ENCODE measurements at regions not wholly inside any gene's neighbourhood (a gene's known extent, or its start where the extent isn't known, plus 50 kb on each side); places are given as distances from the start of the nearest gene placed in this dataset.

DNA sequence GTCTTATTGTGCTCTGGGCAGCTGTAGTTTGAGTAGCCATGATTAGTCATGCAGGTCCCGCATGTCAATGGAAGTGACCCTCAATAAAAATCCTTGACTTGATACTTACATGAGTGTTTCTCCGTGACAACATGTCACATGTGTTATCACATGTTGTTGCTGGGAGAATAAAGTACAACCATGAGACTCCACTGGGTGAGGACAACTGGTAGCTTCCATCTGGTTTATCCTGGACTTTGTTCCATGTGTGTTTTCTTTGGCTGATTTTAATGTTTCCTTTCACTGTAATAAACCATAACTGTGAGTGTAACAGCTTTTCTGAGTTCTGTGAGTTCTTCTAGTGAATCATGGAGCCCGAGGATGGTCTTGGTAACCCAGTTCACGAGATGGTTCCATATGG lies 63.1 kb upstream of the NDN start:
- intact Hi-C loops (cut with DNase I): no loop called here
- DNase-seq: no peak

DNA sequence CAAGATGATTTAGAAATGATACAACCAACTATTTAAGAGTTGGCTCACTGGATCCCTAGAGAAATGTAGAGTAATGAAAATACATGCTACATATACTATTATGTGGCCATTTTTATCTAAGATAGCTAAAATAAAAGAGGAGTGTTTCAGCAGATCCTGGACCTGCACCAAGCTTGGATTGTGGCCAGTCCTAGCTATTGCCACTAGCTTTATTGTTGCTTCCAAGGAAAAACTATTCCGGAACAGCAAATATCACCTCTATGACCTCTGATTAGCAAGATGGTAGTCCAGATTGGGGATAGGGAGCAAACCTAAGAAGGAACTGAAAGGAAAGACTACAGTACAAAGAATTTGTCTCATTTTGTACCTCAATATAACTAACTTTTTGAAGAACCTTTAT lies 63.7 kb upstream of the NDN start:
- no peak overlapping the region for H3K4me3 ChIP-seq
- H3K36me3 ChIP-seq: no peaks in the 10 kb centered on the region
- H3K27ac ChIP-seq: no peak overlapping the region
- H3K9me3 ChIP-seq: no peaks in the 10 kb centered on the region
- H3K4me1 ChIP-seq: peaks cover 0 to 4% (median 0%) of the 10 kb centered on the region in 3 donors
- TF ChIP-seq, protein P1, sequence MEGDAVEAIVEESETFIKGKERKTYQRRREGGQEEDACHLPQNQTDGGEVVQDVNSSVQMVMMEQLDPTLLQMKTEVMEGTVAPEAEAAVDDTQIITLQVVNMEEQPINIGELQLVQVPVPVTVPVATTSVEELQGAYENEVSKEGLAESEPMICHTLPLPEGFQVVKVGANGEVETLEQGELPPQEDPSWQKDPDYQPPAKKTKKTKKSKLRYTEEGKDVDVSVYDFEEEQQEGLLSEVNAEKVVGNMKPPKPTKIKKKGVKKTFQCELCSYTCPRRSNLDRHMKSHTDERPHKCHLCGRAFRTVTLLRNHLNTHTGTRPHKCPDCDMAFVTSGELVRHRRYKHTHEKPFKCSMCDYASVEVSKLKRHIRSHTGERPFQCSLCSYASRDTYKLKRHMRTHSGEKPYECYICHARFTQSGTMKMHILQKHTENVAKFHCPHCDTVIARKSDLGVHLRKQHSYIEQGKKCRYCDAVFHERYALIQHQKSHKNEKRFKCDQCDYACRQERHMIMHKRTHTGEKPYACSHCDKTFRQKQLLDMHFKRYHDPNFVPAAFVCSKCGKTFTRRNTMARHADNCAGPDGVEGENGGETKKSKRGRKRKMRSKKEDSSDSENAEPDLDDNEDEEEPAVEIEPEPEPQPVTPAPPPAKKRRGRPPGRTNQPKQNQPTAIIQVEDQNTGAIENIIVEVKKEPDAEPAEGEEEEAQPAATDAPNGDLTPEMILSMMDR (IDR thresholded peaks at IDR 0.05): no peak
- intact Hi-C loops (cut with DNase I): no loop called here
- FAIRE-seq (no peak), DNase-seq (no peak), ATAC-seq (peak in 2 of 4 donors; percentile 14 to 29)
- no peaks in the 10 kb centered on the region for H3K27me3 ChIP-seq
- WGBS, 2 donors: 25% methylated on average over 1 of the region's 1 CpG

More for the DNA sequence above, 63.1 kb upstream of the NDN start:
- H3K9me3 ChIP-seq: no peaks in the 10 kb centered on the region
- H3K4me1 ChIP-seq: peaks cover 0 to 4% (median 0%) of the 10 kb centered on the region in 3 donors
- no peak overlapping the region for H3K27ac ChIP-seq
- no peaks in the 10 kb centered on the region for H3K27me3 ChIP-seq
- TF ChIP-seq, protein P1 (IDR thresholded peaks at IDR 0.05): no peak
- 43 to 54% methylated on average over 4 of the region's 4 CpGs for WGBS, 2 donors
- no peak overlapping the region for H3K4me3 ChIP-seq
- ATAC-seq (peak in 3 of 4 donors; percentile 34 to 66 (median 59)), FAIRE-seq (no peak)
- no peaks in the 10 kb centered on the region for H3K36me3 ChIP-seq

DNA sequence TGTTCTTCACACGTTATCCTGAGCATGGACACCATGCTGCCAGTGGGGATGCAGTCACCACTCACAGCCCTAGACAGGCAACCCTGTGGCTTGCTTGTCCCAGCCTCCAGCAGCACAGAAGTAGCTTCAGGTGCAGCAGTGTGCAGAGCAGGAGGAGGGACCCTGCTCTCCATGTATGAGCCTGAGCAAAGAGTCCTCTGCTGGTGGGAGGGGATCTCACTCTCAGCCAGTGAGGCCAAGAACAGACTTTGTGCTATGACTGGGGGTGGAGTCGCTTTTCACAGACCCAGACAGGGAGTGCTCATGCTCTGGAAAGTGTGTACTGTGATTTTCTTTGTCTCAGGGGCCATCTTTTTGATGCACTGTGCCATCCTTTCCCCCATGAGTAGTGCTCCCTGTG lies 66.1 kb upstream of the NDN start:
- Histone ChIP-seq H3K4me1 (peaks cover 0 to 4% (median 0%) of the 10 kb centered on the region in 3 donors), H3K27me3 (no peaks in the 10 kb centered on the region), H3K27ac (no peak overlapping the region), H3K4me3 (no peak overlapping the region), H3K9me3 (no peaks in the 10 kb centered on the region), H3K36me3 (no peaks in the 10 kb centered on the region)
- intact Hi-C loops (cut with DNase I): no loop called here
- DNase-seq (no peak), ATAC-seq (no peak), FAIRE-seq (no peak)
- 31 to 49% methylated on average over 2 of the region's 2 CpGs for WGBS, 2 donors
- TF ChIP-seq, protein P1 (IDR thresholded peaks at IDR 0.05): no peak

DNA sequence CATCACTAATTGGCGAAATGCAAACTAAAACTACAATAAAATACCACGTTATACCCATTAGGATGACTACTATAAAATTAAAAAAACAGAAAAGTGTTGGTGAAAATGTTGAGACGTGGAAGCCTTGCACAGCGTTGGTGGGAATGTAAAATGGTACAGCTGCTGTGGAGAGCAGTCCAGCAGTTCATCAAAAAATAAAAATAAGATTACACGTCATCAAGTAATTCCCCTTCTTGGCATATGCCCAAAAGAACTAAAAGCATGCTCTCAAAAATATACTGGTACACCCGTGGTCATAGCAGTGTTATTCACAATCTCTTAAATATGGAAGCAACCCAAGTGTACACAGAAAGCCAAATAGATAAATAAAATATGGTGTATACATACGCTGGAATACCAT lies 71.8 kb upstream of the NDN start:
- Histone ChIP-seq H3K9me3 (no peaks in the 10 kb centered on the region), H3K4me3 (no peak overlapping the region), H3K27ac (no peak overlapping the region), H3K27me3 (no peaks in the 10 kb centered on the region), H3K4me1 (no peaks in the 10 kb centered on the region), H3K36me3 (no peaks in the 10 kb centered on the region)
- no peak for ATAC-seq
- FAIRE-seq: no peak
- WGBS, 2 donors: 30 to 40% methylated on average over 7 of the region's 7 CpGs
- intact Hi-C loops (cut with DNase I): no loop called here
- DNase-seq: no peak
- TF ChIP-seq, protein P1 (IDR thresholded peaks at IDR 0.05): no peak

DNA sequence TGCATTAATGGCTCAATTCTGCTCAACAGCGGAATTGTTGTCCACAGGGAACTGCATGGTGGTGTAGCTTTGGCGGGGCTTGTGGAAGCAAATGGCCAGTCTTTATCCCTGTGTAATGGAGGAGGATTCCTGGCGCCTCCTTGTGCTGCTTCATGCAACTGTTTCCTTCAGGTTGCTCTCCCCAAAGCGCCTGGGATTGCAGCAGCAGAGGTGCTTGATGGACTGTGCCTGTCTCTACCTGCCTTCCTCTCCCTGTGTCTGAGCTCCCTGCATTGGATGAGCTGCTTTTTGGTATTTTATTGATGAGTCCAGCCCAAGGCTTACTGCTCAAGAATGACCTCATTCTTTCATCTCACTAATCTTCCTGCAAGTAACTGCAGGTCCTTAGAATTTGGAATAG lies 72.9 kb upstream of the NDN start:
- ATAC-seq (no peak), DNase-seq (no peak), FAIRE-seq (no peak)
- H3K4me1 ChIP-seq: no peaks in the 10 kb centered on the region
- H3K27ac ChIP-seq: no peak overlapping the region
- intact Hi-C loops (cut with DNase I): loop anchor here in 1 of 3 donors (10.0 kb wide), 1 partner anchor 65 kb away; no protein-coding TSS in a partner anchor
- 26 to 30% methylated on average over 4 of the region's 4 CpGs for WGBS, 2 donors
- no peak overlapping the region for H3K4me3 ChIP-seq
- no peaks in the 10 kb centered on the region for H3K27me3 ChIP-seq
- TF ChIP-seq, protein P1 (IDR thresholded peaks at IDR 0.05): no peak
- H3K9me3 ChIP-seq: no peaks in the 10 kb centered on the region
- H3K36me3 ChIP-seq: no peaks in the 10 kb centered on the region

All from pancreas (tissue), 10 donors.